GM19467 (cell line): ENCODE measurements at regions not wholly inside any gene's neighbourhood (a gene's known extent, or its start where the extent isn't known, plus 50 kb on each side); places are given as distances from the start of the nearest gene placed in this dataset.
"Not testable (repeated sequence)": the region's sequence is repeated elsewhere in the genome, so short reads cannot be mapped to it uniquely, and the experiment has no call there.

Experiments used
- ATAC-seq: cut with Tn5 transposase; IDR thresholded peaks from one replicate; pipeline ENCODE4 v1.9.1; 2021; ENCODE audit warnings: mild to moderate bottlenecking, moderate library complexity; ENCODE audit not compliant: unreplicated experiment

DNA sequence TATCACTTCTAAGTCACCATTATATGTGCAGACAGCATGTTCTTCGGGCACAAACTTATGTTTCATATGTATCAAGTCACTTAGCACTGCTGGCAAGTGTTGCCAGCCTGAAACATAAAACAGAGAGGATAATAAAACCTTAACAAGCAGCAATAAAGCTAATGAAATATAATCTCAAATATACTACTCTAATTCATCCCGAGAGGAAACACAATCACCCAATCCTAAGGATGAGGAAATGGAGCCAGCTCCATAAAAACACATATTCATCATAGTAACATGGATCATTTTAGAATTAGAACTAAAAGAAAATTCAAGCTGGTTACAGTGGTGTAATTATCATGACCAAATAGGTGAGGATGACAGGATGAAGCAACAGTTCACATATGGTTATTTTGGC is 1072.7 kb downstream of the EPHA3 start:
- no peak for ATAC-seq

DNA sequence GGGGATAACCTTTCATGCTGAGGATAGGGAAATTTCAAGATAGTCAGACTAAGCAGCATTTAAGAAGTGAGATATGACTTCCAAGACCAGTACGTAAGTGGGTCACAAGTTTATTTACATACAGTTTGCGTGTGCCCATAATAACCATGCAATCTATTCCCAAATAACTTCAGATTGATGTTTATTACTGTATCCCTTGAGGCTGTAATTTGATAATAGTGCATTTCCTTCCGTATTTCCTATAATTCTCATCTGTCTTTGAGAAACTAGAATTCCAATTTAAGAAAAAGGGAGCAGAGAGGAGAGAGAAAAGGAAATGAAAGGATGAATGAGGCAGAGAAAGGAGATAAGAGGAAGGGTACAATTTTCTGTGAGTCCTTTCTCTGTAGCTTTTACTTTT is 1073.1 kb downstream of the EPHA3 start:
- ATAC-seq = no peak

DNA sequence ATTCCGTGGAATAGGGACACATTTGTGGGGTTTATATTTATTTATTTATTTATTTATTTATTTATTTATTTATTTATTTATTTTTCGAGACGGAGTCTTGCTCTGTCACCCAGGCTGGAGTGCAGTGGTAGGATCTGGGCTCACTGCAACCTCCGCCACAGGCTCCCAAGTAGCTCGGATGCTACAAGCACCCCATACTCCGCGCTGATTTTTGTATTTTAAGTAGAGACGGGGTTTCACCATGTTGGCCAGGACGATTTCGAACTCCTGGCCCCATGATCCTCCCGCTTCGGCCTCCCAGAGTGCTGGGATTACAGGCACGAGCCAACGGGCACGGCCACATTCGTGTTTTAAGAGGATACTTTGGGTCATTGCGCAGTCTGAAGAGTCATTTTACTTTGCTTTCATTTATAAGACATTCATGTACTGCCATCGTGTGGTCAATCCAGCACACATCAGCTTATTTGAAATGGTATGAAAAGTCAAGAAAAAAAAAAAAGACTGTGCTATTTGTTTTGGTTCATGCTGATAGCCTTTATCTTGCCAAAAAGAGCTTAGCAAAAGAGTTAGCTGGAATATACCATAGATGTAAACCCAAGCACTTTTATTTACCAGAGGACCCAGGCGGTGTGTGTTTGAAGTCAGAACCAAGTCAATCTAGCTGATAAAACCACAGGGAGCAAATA is 1075.0 kb downstream of the EPHA3 start:
- ATAC-seq = peak; percentile 89

DNA sequence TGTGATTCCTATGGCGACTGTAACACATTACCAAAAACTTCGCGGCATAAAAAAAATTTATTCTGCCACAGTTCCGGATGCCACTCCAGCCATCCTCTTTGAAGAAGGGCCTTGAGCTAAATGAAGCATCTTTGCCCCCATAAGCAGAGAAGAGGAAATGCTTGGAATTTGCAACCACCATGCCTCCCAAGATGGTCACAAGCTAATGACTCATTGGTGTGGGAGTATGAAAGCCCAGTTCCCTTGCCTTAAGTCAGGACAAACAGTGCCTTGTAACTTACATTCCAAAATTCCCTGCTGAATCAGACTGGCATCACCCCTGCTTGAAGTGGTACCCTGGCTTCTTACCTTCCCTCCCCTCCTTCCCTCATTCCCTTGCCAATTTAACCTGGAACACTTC is 1077.4 kb downstream of the EPHA3 start:
- ATAC-seq = no peak

DNA sequence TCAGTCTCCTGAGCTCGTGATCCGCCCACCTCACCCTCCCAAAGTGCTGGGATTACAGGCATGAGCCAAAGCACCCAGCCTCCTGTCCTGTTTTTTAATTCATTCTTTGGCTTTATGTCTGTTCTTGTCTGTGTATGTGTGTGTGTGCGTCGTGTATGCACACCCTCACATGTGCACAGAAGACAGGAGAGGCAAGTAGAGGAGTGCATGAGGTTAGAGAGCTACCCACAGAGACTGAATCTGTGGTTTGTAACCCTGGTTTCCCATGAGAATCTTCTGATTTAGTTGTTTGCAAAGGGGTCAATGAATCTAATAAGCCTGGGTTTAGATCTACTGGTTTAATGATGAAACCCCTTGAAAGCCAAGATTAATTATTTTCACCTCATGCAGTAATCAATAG is 1090.0 kb downstream of the EPHA3 start:
- ATAC-seq = not testable (repeated sequence)

DNA sequence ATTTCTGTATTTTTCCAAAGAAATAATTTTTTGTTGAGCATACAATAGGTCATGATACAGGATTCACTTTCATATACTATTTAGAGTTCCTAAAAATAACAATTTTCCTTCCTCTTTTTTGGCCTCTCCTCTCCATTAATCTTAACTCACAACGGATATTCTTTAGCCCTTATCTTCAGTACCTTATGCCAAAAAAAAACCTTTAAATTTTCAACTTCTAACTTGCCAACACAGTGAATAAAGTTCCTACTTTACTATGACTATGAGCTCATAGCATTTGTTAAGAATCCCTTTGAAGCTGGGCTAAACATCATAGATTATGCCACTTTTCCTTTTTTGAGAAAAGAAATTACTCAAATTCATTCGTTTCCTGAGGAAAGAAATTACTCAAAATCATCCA is 1095.5 kb downstream of the EPHA3 start:
- ATAC-seq = not testable (repeated sequence)

DNA sequence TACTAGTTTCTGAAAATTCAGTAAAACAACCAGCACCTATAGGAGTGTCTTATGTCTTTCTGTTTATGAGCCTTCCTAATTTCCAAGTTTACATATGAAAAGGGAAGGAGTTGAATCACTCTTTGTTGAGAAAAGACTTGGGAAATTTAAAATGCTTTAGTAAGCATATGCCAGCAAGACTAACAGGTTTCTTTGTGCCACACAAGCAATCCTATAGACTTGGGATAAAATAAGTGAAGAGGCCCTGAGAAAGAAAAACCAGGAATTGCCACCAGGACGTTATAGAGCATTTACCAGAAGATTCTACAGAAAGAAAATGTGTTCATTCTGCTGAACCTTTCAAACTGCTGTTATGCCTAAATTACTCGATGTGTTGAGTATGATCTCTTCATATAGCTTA is 1099.1 kb downstream of the EPHA3 start:
- not testable (repeated sequence) for ATAC-seq

DNA sequence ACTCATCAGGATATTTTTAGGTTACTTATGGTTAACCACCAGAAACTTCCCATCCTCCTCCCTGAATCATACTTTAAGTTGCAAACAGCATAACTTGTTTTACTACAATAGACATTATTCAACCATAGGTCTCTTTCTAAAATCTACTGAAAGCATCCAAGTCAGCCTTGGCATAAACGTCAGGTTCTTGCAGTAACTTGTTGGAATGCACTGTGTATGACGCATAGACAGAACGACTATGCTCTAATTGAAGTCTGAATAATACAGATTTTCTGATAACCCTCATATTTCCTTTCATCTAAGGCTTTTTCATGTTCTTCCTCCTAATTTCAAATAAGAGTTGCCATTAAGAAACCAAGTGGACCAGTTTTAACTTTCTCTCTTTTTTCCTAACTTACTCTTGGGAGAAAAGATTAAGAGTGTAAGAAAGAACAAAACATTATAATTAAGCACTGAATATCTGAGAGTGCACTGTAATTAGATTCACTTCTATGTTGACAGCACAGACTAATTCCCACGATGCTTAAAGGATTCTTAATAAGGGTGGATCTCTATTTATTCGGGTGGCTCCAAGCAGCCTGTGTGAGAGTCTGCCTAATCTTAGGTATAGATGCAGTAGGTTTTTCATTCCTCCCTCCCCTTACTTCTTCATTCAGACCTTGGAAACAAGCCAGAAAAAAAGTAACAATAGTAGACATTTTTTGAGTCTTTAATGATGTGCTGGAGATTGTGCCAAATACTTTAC is 1100.1 kb downstream of the EPHA3 start:
- not testable (repeated sequence) for ATAC-seq

DNA sequence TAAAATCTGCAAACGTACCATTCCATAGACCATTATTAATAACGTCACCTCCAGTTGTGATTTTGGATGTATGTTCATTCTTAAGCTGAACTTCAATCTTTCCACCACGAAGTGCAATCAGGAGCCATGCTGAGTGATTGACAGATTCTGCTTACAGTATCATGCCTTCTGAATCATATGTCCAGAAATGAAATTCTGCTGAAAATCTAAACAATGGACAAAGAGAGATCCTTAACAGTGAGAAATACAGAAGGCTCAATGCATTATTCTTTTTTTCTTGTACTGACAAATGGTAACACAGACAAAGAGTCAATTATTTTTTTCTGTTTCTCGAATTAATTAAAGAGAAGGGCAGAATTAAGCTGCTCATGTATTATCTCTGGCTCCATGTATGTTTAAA is 1114.5 kb downstream of the EPHA3 start:
- ATAC-seq = no peak

DNA sequence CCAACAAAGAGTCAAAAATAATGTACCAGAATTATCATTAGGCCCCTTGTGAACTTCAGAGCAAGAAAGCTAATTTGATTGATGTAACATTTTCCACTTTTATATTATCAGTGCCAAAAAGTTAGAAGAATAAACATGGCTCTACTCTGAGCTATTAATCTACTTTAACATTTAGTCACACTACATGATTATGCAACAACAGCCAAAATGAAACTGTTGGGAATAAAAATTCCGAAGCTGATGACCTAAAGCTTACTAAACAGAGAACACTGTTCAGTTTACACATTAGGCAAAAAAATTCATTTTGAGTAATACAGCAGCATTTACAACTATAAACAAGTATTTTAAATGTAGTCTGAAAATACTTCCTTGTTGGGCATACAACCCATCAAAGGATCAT is 1134.1 kb downstream of the EPHA3 start:
- ATAC-seq = no peak

DNA sequence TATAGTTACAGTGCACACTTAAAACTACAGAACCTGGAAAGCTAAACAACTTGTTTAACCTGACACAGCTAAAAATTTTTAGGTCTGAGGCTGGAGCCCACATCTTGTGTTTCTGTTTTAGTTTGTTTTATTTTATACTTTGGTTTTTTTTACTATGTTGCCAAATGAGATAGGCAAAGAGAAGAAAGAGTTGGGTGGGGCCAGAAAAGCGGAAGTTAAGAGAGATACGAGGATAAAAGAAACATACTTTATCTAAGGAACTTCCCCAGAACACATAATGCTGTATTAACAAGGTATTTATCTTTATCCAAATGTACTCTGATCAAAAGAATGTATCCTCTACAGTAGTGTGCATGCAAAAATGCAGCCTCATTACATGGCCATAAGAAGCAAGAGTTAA is 1145.7 kb downstream of the EPHA3 start:
- no peak for ATAC-seq

DNA sequence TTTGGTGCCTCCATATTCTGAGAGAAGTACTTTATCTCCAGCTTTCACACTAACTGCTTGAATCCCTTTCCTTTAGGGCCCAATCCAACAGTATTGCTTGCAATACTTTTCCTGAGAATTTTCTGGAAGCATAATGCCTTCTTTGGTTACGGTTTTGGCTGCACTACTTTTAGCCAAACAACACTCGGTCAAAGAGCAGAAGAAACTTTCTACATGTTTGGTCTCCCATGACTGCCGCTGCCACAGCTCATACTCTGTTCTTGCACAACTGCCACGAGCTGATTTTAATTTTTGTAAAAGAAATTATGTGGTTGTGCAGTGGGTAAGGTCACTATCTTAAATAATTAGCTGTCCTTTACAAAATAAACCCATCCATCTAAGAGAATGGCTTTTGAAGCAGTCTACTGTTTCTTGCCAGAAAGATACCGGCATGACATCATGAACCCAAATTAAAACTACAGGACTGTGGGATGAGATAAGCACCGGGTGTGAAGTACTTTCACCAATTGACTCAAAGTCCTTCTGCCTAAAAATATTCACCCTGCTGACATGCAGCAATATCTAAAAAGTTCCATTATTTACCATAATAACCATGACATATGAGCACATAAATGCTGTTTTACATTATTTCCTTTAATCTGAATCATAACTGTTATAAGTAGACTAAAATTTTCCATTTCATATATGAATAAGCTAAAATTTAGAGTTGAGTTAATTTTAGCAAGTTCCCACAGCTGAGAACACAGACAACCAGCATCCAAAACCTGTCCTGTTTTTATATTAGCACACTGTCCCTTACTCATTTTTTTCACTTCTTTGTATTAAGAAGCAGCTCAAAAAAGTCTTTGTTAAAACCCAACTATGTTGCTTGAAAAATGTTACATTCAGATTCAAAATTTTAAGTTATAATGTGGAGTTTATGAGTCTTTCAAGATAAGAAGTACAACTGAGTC is 1154.3 kb downstream of the EPHA3 start:
- no peak for ATAC-seq
